Activated CD4-positive, alpha-beta T cell treated with anti-CD3 and anti-CD28 coated beads for 36 hours (primary cell): ENCODE measurements at regions not wholly inside any gene's neighbourhood (a gene's known extent, or its start where the extent isn't known, plus 50 kb on each side); places are given as distances from the start of the nearest gene placed in this dataset.

ENCODE experiments used
- ATAC-seq: fragments of 200-7000 bp; cut with Tn5 transposase; one replicate; pipeline ENCODE4 v1.10.0; 2021; ENCODE audit warnings: mild to moderate bottlenecking, moderate library complexity
- CTCF ChIA-PET: fragments of 350-600 bp; sonication (Branson Sonifier 250); formaldehyde crosslinking; loops from one replicate; lab custom pipeline; 2021; ENCODE audit warnings: antibody characterized with exemption; lab: Charles Lee
- POLR2A ChIA-PET: fragments of 350-600 bp; sonication (Branson Sonifier 250); formaldehyde crosslinking; loops from one replicate; lab custom pipeline; 2021; ENCODE audit warnings: antibody characterized with exemption, inconsistent platforms; lab: Charles Lee
- DNase-seq: peaks from one replicate; pipeline ENCODE4 v3.0.0-alpha.2; 2020
- H3K27ac Mint-ChIP-seq: one replicate; pipeline ENCODE4 v1.8.0; 2021; ENCODE audit warnings: mixed read lengths
- H3K27me3 Mint-ChIP-seq: one replicate; pipeline ENCODE4 v1.8.0; 2021; ENCODE audit warnings: mixed read lengths
- H3K36me3 Mint-ChIP-seq: one replicate; pipeline ENCODE4 v1.8.0; 2021; ENCODE audit warnings: low read depth, mixed read lengths
- H3K4me1 Mint-ChIP-seq: one replicate; pipeline ENCODE4 v1.8.0; 2021; ENCODE audit warnings: mixed read lengths
- H3K4me3 Mint-ChIP-seq: one replicate; pipeline ENCODE4 v1.8.0; 2021; ENCODE audit warnings: mild to moderate bottlenecking, moderate library complexity, mixed read lengths
- H3K9me3 Mint-ChIP-seq: one replicate; pipeline ENCODE4 v1.8.0; 2021; ENCODE audit warnings: low read depth, mixed read lengths
- intact Hi-C, 2 experiments: fragments of 100-400 bp; cut with DNase I in 1 of 2; cut with micrococcal nuclease in 1 of 2; formaldehyde crosslinking; loops; one replicate each; pipeline versions ENCODE4 v1.14.2 to v1.15.1; 2022 to 2024; cut with DNase I, micrococcal nuclease

- DNase-seq (no peak), ATAC-seq (no peak)
- Mint-ChIP-seq H3K36me3 (no peaks in the 10 kb centered on the region), H3K4me1 (no peaks in the 10 kb centered on the region), H3K27ac (no peak overlapping the region), H3K4me3 (no peak overlapping the region), H3K27me3 (no peaks in the 10 kb centered on the region), H3K9me3 (no peaks in the 10 kb centered on the region)
- intact Hi-C loops: no loop called here
- POLR2A ChIA-PET: no interaction called here
- CTCF ChIA-PET: interaction anchor here (1.4 kb wide), 1 partner anchor 12 kb away, joined by 9 read pairs; no protein-coding TSS in a partner anchor
Measured at GRCh38 chr10:86597306-86597705, 57.0 kb upstream of the OPN4 start.

DNA sequence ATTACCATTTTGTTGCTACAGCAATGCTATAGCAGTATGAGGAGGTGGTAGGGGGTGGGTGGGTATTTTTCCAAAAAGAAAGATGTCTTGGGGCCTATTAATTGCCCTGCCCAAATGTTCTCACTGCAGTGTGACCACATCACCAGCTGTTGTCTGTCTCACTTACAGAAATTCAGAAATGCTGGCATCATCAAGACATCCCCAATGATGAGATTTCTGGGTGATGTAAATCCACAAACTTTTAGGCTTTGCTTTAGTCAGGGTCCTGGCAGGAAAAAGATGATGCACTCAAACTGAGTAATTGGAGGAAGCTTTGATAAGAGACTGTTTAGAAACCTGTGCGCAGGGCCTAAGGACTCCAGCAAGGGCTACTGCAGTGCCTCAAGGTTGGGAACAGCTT lies 56.2 kb upstream of the OPN4 start:
- Mint-ChIP-seq H3K36me3 (no peaks in the 10 kb centered on the region), H3K4me3 (no peak overlapping the region), H3K27me3 (no peaks in the 10 kb centered on the region), H3K9me3 (no peaks in the 10 kb centered on the region), H3K4me1 (no peaks in the 10 kb centered on the region), H3K27ac (no peak overlapping the region)
- ChIA-PET CTCF (no interaction called here), POLR2A (no interaction called here)
- no peak for DNase-seq
- intact Hi-C loops: no loop called here
- ATAC-seq: no peak

DNA sequence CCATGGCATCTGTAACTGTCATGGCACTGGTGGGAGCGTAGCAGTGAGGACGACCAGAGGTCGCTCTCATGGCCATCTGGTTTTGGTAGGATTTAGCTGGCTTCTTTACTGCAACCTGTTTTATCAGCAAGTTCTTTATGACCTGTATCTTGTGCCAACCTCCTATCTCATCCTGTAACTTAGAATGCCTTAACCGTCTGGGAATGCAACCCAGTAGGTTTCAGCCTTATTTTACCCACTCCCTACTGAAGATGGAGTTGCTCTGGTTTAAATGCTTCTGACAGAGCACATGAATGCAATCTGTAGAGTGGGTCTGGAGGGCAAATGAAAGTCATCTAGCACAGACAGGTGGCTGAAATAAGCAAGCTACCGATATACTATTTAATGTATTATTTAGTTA lies 55.3 kb upstream of the OPN4 start:
- intact Hi-C loops: no loop called here
- Mint-ChIP-seq H3K4me1 (no peaks in the 10 kb centered on the region), H3K9me3 (no peaks in the 10 kb centered on the region), H3K27ac (no peak overlapping the region), H3K4me3 (no peak overlapping the region), H3K27me3 (no peaks in the 10 kb centered on the region), H3K36me3 (no peaks in the 10 kb centered on the region)
- ATAC-seq (no peak), DNase-seq (no peak)
- CTCF ChIA-PET: no interaction called here
- POLR2A ChIA-PET: no interaction called here

- POLR2A ChIA-PET: no interaction called here
- Mint-ChIP-seq H3K27me3 (no peaks in the 10 kb centered on the region), H3K4me3 (no peak overlapping the region), H3K4me1 (no peaks in the 10 kb centered on the region), H3K9me3 (no peaks in the 10 kb centered on the region), H3K27ac (no peak overlapping the region), H3K36me3 (no peaks in the 10 kb centered on the region)
- DNase-seq: peak; percentile 33
- intact Hi-C loops: no loop called here
- CTCF ChIA-PET: no interaction called here
- peak; percentile 78 for ATAC-seq
Measured at GRCh38 chr10:86599729-86600128, 54.6 kb upstream of the OPN4 start.

DNA sequence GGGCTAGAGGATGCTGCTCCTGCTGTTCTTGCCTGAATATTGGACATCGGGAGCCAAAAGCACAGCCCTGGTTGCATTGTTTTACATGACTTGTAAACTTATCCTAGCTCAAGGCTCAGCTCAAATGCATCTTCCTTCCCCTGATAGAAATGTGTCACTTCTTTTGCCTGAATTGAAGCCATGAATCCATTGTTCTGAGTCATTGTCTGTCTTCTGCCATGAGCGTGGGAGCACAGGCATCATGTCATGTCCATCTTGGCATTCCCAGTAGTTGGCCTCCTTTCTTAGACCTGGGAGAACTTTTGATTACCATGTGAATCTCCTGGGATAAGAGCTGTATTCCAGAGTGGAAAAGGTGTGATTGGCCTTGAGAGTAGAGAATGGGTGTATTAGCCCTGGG lies 54.1 kb upstream of the OPN4 start:
- ChIA-PET POLR2A (no interaction called here), CTCF (no interaction called here)
- Mint-ChIP-seq H3K4me1 (no peaks in the 10 kb centered on the region), H3K27me3 (no peaks in the 10 kb centered on the region), H3K4me3 (no peak overlapping the region), H3K9me3 (no peaks in the 10 kb centered on the region), H3K27ac (no peak overlapping the region), H3K36me3 (no peaks in the 10 kb centered on the region)
- ATAC-seq (no peak), DNase-seq (no peak)
- intact Hi-C loops: no loop called here

GRCh38 chr10:86601956-86602602 lies 52.3 kb upstream of the OPN4 start:
- Mint-ChIP-seq H3K9me3 (no peaks in the 10 kb centered on the region), H3K36me3 (no peaks in the 10 kb centered on the region), H3K27me3 (no peaks in the 10 kb centered on the region), H3K4me3 (no peak overlapping the region), H3K4me1 (no peaks in the 10 kb centered on the region), H3K27ac (no peak overlapping the region)
- ATAC-seq (no peak), DNase-seq (no peak)
- ChIA-PET CTCF (interaction anchor here (0.5 kb wide), 1 partner anchor 85 kb away, joined by 3 read pairs; no protein-coding TSS in a partner anchor), POLR2A (no interaction called here)
- intact Hi-C loops: no loop called here

DNA sequence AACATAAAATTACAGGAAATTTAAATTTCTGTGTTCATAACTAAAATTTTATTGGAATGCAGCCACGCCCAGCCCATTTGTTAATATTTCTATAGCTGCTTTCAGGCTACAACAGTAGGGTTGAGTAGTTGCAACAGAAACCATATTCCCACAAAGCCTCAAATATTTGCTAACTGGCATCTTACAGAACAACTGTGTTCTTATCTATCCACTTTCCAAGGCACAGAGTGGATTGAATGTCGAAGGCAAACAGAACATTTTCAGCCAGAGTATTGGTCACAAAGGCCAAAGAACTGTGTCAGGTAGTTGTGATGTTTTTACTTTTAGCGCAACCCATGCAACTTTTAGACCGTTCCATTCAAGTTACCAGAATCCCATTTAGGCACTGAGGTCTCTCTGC lies 51.1 kb upstream of the OPN4 start:
- POLR2A ChIA-PET: no interaction called here
- Mint-ChIP-seq H3K27ac (no peak overlapping the region), H3K4me3 (no peak overlapping the region), H3K4me1 (no peaks in the 10 kb centered on the region), H3K36me3 (no peaks in the 10 kb centered on the region), H3K27me3 (peaks cover 6% of the 10 kb centered on the region), H3K9me3 (peaks cover 5% of the 10 kb centered on the region)
- DNase-seq: no peak
- intact Hi-C loops: no loop called here
- CTCF ChIA-PET: no interaction called here
- ATAC-seq: no peak
